GM21619 (cell line): ENCODE measurements at regions not wholly inside any gene's neighbourhood (a gene's known extent, or its start where the extent isn't known, plus 50 kb on each side); places are given as distances from the start of the nearest gene placed in this dataset.

Experiments used
- ATAC-seq: cut with Tn5 transposase; IDR thresholded peaks from one replicate; pipeline ENCODE4 v1.9.1; 2021; ENCODE audit not compliant: unreplicated experiment

GRCh38 chr10:4663162-4663992 lies 162.6 kb upstream of the AKR1E2 start:
- peak; percentile 93 for ATAC-seq

DNA sequence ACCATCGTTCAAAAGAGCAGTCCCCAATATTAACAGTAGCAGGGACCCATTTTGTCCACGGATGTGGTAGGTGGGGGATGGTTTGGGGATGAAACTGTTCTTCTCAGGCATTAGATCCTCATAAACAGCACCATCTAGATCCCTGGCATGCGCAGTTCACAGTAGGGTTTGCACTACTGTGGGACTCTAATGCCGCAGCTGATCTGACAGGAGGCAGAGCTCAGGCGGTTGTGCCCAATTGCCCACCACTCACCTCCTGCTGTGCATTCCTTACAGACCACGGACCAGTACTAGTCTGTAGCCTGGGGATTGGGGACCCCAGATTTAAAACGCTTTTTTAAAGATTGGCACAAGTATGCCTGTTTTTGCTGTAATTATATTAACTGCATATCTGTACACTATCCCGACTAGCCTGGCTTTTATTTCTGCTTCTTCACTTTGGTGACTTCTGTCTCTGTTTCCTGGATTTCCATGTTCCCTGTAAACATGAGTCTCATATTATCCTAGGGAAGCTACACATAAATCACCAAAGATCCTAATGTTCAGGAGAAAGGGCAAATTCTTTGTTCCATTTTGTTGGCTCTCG lies 163.3 kb upstream of the AKR1E2 start:
- peak; percentile 4 for ATAC-seq

DNA sequence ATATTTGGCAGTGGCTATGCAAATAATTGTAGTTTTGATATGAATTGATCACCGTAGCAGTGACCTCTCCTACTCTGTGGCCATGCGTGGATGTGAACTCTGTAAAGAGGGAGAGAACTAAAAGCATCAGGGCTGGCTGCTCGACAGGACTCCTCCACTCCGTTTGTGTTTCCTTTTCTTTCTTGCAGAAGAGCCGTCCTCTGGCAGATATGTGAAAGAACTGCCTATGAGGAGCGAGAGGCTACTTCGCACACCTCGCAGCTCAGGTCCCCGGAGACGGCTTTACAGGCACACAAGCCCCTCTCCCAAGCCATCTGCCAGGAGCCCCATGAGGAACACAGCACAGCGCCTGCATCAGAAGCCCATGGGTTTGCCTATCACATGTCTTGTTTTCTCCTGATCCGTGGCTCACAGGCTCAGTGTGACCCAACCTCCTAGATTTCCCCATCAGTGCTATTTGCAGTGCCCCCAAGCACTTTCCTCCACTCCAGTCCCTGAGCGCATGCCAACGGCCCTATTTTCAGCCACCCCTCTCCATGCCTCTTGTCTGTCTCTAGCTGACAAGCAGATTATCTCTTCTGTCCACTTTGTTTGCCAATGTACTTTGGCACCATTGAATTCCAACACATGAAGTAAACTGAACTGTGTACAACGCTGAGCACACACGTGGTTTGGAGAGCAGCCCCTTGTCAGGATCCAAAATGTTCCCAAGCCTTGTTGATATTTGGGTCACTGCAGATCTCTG lies 164.3 kb upstream of the AKR1E2 start:
- ATAC-seq, result no peak

GRCh38 chr10:4658777-4659176 lies 167.2 kb upstream of the AKR1E2 start:
- ATAC-seq, result no peak

DNA sequence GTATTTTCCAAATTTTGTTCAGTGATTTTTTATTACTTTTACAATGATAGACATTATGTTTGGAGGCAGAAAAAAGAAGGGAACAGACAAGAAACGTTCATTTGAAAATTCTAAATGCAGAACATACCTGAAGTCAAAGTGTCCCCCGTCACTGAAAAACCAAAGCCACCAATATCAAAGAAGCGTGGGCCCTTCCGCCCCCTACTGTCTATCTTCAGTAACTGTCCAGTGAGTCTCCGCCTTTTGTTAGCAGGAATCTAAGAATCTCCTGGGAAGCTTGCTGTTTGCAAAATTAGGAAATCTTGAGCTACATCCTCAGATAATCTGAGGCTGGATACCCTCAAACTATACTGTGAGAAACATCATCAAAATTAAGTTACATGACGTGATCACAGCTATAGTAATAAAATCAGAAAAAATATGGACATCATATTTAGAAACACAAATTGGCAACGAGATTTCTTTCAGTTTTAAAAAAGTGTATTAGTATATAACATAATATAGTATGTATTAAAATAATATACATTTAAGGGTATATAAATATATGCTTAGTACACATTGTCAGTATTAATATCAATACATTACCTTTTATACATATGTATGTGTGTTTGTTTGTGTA lies 169.3 kb upstream of the AKR1E2 start:
- ATAC-seq, result no peak

DNA sequence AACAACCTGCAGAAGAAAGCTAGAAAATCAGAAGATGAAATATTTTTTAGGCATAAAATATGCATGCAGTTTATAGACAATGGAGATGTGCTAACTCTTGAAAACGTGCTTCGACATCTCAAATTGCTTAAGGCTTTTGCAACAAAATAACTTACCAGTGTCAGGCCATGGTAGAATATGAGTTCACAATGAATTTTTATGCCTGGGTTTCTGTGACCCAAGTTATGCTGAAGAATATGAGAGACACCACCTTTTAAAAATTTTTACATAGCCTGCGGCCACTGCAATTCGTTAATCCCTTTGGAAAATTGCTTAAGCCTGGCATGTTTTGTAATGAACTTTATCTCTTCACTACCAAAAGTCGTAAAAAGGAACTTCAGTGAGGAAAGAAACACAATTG lies 170.1 kb upstream of the AKR1E2 start:
- ATAC-seq, result no peak

DNA sequence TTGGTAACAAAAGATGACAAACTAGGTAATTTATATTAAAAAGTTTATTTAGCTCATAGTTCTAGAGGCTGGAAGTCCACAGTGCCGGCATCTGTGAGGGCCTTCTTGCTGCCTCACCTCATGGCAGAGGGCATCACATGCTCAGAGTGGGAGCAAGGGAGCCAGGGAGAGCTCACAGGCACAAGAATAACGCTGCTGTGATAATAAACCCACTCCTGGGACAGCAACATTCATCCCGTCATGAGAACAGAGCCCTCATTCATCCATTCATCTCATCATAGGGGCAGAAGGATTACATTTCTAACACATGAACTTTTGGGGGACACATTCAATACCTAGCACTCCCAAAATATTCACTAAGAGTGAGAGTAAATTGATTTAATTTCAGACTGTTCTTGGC lies 170.6 kb upstream of the AKR1E2 start:
- ATAC-seq, result no peak

DNA sequence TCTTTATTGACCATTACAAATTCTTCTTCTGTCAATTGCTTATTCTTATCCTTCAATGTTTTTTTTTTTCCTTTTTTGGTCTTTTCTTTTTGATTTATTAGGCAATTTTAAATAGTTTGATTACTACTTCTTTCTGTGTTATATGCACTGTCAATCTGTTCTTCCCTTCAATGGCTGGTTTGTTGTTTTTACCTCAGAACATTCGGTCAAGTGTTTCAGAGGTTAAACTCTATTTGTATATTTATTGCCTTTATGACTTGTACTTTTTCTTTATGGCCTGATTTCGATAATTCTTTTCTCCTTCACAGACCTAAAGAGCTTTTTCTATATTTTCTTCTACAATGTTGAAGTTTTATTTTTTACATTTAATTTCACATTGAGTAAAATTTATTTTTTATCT lies 171.5 kb upstream of the AKR1E2 start:
- ATAC-seq, result no peak

DNA sequence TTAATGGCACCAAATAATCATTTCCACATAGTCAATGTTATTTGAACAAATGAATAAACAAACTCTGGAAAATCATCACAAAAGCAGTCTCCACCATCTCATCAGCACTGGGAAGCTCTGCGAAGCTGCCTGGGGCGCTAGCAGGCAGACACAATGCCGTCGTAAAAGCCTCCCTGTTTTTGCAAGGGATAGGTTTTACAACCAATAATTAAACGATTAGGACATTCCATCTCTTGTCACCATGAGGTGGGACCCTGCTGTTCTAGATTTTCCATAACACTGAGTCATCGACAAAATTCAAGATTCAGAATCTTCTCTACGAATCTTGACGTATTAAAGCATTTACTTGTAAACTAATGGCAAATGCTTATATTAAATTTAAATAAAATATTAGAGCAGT lies 172.8 kb upstream of the AKR1E2 start:
- ATAC-seq, result no peak

DNA sequence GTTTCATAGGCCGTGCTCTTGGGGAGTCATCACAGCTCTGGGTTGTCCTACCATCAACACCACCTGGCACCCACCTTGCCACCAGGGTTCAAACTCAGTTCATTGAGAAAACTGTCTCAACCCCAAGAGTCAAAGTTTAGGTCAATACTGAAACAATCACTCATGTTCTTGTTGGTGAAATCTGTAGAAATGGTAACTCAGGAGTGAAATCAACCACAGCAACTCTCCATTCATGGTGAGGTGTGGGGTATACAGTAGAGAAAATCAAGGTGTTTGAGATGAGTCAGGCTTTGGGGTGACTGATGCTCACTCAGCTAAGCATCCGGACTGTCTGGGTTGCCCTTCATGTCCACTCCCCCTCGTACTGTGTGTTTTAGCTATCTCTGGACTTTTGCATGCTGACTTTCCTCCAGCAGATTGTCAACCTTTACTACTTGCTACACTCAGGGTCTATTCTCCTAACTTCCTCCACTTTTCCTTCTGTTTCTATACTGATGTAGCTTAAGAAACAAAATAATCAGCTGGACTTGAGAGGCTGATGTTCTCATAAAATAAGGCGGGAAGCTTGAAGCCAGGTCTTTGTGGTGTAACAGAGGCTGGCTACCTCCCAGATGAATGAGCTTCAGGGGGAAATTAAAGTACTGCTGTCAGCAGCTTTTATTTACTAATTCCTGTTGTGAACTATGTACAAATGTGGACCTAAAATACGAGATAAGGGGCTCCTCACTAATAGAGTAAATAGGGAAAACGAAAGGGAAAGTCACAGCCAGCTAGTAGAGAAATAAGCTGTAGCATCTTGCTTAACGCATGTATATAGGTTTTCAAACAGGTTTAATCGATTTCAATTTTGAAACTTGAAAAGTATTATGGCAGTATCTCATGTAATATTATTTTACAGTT lies 173.6 kb upstream of the AKR1E2 start:
- peak; percentile 84 for ATAC-seq

DNA sequence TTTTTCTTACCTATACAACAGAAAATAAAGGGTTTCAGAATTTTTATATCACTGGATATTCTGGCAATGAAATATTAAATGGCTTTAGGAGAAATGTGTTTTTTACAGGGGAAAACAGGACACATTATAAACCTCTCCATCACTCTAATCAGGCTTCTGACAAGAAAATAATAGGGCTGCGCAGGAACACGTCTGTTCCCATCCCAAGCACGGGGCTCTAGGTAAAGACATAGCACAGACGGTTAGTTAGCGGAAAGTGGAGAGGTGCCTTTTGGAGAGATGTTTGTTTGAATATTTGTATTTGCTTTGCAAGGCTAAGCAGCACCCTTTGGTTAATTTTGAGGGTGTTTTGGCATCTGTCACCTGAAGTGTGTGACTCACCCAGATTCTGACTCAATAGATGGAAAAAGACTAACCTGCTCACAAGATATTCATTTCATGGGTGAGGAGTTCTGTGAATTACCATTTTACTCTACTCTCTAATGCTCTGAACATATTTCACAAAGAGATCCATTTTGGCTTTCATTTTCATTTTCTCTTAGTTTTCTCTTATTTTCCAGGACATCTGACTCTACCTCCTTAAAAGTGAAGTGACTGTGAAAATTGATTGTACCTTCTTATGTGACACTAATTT lies 174.5 kb upstream of the AKR1E2 start:
- peak; percentile 35 for ATAC-seq

- ATAC-seq, result no peak
Measured at GRCh38 chr10:4650582-4650981, 175.4 kb upstream of the AKR1E2 start.

DNA sequence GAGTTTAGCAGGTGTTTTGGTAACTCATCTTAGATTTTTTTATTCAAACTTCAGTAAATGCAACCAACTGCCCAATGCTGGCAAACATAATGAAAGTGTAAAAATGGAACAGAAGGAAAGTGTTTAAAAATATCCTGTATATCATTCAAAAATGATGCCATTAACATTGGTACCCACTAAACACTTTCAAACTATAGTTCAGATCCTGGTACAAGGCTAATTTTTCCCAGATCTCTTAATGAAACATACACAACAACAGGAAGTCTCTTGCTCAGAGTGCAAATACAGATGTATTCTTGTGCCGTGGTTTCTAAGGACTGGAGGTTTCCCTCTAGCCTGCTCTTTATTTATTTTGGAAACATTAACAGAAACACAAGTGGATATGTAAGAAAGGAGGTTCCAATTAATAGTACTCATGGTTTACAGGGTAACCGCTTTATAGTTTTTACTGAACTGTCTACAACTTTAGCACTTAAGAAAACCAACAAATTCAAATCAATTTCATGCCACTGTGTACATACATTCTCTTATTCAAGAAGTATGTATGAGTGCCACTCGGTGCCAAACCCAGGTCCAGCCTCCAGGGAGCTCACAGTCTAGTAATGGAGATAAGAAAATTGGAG lies 176.0 kb upstream of the AKR1E2 start:
- no peak for ATAC-seq

- no peak for ATAC-seq
Measured at GRCh38 chr10:4649471-4649870, 176.5 kb upstream of the AKR1E2 start.

- ATAC-seq, result no peak
Measured at GRCh38 chr10:4648999-4649398, 177.0 kb upstream of the AKR1E2 start.

DNA sequence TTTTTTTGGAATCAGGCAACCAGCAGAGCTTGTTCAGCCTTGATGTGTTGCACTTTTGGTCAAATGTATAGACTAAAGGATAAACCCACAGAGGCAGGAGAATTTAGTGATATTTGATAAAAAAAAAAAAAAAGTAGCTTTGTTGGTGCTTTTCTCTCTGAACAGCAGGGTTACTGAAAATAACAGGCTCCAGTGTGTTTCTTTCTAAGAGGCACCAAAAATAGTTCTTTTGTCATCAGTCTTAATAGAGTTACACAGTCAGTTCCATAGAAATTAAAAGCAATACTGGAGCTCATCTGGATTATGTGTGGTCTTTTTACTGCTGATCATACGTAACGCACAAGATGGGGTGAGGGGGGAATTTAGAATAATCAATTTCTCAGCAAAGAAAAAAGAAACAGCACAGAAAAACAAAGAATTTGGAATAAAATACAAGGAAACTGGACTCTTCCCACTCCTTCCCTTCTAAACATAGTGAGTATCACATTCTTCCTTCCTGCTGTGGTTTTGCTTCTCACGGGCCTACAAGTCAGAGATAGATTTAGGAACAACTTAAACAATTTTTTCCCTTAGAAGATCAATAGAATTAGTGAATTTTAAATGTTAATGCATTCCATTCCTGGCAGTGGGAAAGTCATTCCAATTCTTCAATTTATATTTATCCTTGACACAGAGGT lies 178.8 kb upstream of the AKR1E2 start:
- ATAC-seq, result no peak

GRCh38 chr10:4646547-4646946 lies 179.5 kb upstream of the AKR1E2 start:
- ATAC-seq, result no peak

DNA sequence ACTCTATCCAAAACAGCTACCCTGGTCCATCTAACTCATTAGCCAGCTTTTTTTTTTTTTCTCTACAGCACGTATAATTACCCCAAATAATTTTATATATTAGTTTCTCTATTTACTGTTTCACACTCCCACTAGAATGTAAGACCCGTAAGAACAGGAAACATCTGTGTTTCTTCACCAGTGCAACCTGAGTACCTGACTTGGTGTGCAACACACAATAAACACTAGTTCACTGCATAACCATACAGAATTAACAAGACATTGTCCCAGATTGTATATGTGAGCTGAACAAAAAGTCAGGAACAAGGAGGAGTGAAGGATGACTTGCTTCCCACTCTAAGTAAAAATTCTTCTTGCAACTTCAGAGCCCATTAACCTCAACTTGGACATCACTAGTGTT lies 180.2 kb upstream of the AKR1E2 start:
- no peak for ATAC-seq

DNA sequence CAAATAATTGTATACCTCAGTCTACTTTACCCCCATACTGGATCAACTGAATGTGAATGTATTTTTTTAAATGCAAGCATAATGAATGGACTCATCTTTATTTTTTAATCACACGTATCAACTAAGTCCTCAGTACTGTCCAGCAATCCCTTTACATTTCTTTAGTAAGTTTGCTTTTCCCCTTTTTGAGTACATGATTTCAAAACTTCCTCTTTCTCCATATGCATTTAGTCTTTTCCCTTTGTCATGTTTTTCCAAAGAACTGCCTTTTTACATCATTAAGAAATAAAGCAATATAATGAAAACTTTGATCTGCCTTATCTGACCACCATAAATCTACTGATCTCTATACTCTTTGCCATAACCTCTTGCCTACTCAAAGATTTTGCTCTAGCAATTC lies 182.5 kb upstream of the AKR1E2 start:
- ATAC-seq, result no peak
